ENCODE measurements at regions not wholly inside any gene's neighbourhood (a gene's known extent, or its start where the extent isn't known, plus 50 kb on each side); places are given as distances from the start of the nearest gene placed in this dataset.

DNA sequence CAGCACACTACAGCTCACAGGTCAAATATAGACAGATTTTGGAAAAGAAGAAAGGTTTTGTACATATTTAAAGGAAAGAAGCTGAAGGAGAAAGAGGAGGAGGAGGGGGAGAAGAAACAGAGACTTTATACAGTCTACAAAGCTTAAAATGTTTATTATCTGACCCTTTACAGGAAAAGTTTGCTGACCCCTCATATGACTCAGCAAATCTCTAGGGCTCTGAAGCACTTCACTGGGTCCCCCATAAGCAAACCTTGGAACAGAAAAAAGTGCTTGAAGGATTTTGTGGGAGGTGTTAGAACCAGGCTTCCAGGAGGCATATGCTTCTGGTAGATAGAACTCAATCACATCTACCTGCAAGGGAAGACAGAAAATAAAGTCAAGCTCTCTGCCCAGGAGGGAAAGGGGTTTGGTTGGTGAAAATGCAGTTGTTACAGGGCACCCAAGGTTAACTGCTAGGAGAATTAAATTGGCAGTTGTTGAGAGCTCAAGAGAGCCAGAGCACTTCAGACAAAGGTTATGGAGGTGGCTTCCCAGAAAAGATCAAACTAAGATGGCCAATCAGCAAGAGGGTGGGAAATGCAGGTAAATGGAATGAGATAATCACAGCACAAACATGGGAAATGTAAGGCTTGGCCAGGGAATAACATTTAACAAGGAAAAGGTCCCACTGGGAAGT is 207.4 kb upstream of the SGK1 start:
- TF ChIP-seq CTCF (IDR thresholded peaks at IDR 0.05) (no peak), EP300 (IDR thresholded peaks at IDR 0.05) (no peak)
